ENCODE measurements at regions not wholly inside any gene's neighbourhood (a gene's known extent, or its start where the extent isn't known, plus 50 kb on each side); places are given as distances from the start of the nearest gene placed in this dataset.

DNA sequence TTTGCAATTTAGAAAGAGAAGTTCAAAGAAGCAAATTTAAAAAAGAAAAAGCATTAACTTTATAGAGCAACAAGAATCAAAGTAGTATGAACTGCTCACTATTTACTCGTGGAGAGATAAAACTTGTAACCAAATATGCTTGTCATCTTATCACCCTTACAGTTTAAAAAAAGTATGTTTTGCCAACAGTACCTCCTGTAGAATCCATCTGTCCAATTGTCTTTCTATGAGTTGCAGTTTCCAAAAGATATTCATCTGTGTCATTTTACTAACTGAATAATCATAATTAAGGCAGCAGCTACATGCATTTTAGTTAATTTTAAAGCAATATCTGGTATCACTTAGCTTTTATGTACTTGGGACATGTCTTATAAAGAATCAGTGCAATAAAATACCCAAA lies 1112.3 kb downstream of the DSC3 start:
- Histone ChIP-seq H3K9me3 (ENCODE audit: control insufficient read depth, low read depth, low read length) (no peaks in the 10 kb centered on the region), H3K27ac (ENCODE audit: control insufficient read depth, insufficient read depth, low read length) (no peak overlapping the region), H3K9me1 (ENCODE audit: control insufficient read depth, extremely low read depth, insufficient read depth, low read length) (no peaks in the 10 kb centered on the region), H3K4me3 (ENCODE audit: control insufficient read depth in 2 of 3, extremely low read depth in 1 of 3, insufficient read depth in 2 of 3, low read depth in 1 of 3, low read length in 3 of 3) (no peak overlapping the region), H3K9ac (ENCODE audit: control insufficient read depth, extremely low read depth, insufficient read depth, low read length) (no peak overlapping the region), H2AFZ (ENCODE audit: control insufficient read depth, low read length) (no peak overlapping the region), H3K79me2 (ENCODE audit: control insufficient read depth, insufficient read depth, low read length) (no peaks in the 10 kb centered on the region), H3K36me3 (ENCODE audit: control insufficient read depth in 2 of 2, extremely low read depth in 1 of 2, insufficient read depth in 2 of 2, low read length in 2 of 2) (no peaks in the 10 kb centered on the region), H3K4me1 (ENCODE audit: control insufficient read depth, extremely low read depth, insufficient read depth, low read length) (no peaks in the 10 kb centered on the region), H3K4me2 (ENCODE audit: control insufficient read depth, extremely low read depth, insufficient read depth, low read depth, low read length) (no peak overlapping the region), H3K27me3 (ENCODE audit: control insufficient read depth, extremely low read depth, insufficient read depth, low read length) (no peaks in the 10 kb centered on the region), H4K20me1 (ENCODE audit: control insufficient read depth, extremely low read depth, insufficient read depth, low read length) (no peaks in the 10 kb centered on the region)
- dilution Hi-C loops (cut with MboI; ENCODE audit: extremely low pct_ligation_motif_present, low sequenced_read_pairs), result no loop called here
- TF ChIP-seq, protein P1, sequence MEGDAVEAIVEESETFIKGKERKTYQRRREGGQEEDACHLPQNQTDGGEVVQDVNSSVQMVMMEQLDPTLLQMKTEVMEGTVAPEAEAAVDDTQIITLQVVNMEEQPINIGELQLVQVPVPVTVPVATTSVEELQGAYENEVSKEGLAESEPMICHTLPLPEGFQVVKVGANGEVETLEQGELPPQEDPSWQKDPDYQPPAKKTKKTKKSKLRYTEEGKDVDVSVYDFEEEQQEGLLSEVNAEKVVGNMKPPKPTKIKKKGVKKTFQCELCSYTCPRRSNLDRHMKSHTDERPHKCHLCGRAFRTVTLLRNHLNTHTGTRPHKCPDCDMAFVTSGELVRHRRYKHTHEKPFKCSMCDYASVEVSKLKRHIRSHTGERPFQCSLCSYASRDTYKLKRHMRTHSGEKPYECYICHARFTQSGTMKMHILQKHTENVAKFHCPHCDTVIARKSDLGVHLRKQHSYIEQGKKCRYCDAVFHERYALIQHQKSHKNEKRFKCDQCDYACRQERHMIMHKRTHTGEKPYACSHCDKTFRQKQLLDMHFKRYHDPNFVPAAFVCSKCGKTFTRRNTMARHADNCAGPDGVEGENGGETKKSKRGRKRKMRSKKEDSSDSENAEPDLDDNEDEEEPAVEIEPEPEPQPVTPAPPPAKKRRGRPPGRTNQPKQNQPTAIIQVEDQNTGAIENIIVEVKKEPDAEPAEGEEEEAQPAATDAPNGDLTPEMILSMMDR (optimal IDR thresholded peaks at IDR 0.05 in 1 of 3, IDR thresholded peaks at IDR 0.05 in 1 of 3, conservative IDR thresholded peaks at IDR 0.05 in 1 of 3; ENCODE audit: extremely low read depth in 1 of 3, insufficient read depth in 2 of 3, low read length in 3 of 3), result no peak
- no peak for TF ChIP-seq EZH2 (IDR thresholded peaks at IDR 0.05; ENCODE audit: low read length)
- FAIRE-seq (no peak), DNase-seq (ENCODE audit: low read depth, low spot score) (no peak)

DNA sequence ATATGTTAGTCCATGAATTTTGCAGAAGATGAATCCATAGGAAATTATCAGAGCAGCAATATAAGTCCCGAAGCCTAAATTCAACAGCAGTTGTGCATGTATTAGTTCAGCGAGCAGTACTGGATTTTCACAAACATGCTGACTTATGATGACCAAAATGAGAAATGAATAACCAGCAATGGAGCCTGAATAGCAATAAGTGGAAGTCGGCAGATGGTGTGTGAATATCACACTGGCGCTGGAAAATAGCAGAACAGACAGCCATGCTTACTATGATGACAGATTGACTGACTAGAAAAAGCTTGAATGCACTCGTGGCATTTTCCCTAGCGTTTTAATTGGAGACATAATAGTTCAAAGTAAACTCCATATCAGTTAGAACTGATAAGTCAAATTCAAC lies 1114.5 kb downstream of the DSC3 start:
- Histone ChIP-seq H3K4me3 (ENCODE audit: control insufficient read depth in 2 of 3, extremely low read depth in 1 of 3, insufficient read depth in 2 of 3, low read depth in 1 of 3, low read length in 3 of 3) (no peak overlapping the region), H3K27ac (ENCODE audit: control insufficient read depth, insufficient read depth, low read length) (no peak overlapping the region), H3K9ac (ENCODE audit: control insufficient read depth, extremely low read depth, insufficient read depth, low read length) (no peak overlapping the region), H3K9me3 (ENCODE audit: control insufficient read depth, low read depth, low read length) (no peaks in the 10 kb centered on the region), H3K4me2 (ENCODE audit: control insufficient read depth, extremely low read depth, insufficient read depth, low read depth, low read length) (no peak overlapping the region), H3K36me3 (ENCODE audit: control insufficient read depth in 2 of 2, extremely low read depth in 1 of 2, insufficient read depth in 2 of 2, low read length in 2 of 2) (no peaks in the 10 kb centered on the region), H2AFZ (ENCODE audit: control insufficient read depth, low read length) (no peak overlapping the region), H3K9me1 (ENCODE audit: control insufficient read depth, extremely low read depth, insufficient read depth, low read length) (no peaks in the 10 kb centered on the region), H3K79me2 (ENCODE audit: control insufficient read depth, insufficient read depth, low read length) (no peaks in the 10 kb centered on the region), H3K27me3 (ENCODE audit: control insufficient read depth, extremely low read depth, insufficient read depth, low read length) (no peaks in the 10 kb centered on the region), H3K4me1 (ENCODE audit: control insufficient read depth, extremely low read depth, insufficient read depth, low read length) (no peaks in the 10 kb centered on the region), H4K20me1 (ENCODE audit: control insufficient read depth, extremely low read depth, insufficient read depth, low read length) (no peaks in the 10 kb centered on the region)
- no peak for DNase-seq (ENCODE audit: low read depth, low spot score)
- FAIRE-seq, result no peak
- dilution Hi-C loops (cut with MboI; ENCODE audit: extremely low pct_ligation_motif_present, low sequenced_read_pairs), result no loop called here
- TF ChIP-seq, protein P1 (optimal IDR thresholded peaks at IDR 0.05 in 1 of 3, IDR thresholded peaks at IDR 0.05 in 1 of 3, conservative IDR thresholded peaks at IDR 0.05 in 1 of 3; ENCODE audit: extremely low read depth in 1 of 3, insufficient read depth in 2 of 3, low read length in 3 of 3), result no peak
- TF ChIP-seq EZH2 (IDR thresholded peaks at IDR 0.05; ENCODE audit: low read length), result no peak

Measured in keratinocyte (primary cell).